Skeletal muscle satellite cell (primary cell): ENCODE measurements at regions not wholly inside any gene's neighbourhood (a gene's known extent, or its start where the extent isn't known, plus 50 kb on each side); places are given as distances from the start of the nearest gene placed in this dataset.

Experiments used
- H3K27me3 ChIP-seq: 2 replicates; pipeline ENCODE4 v1.7.0; 2013; ENCODE audit warnings: low read length; ENCODE audit not compliant: control insufficient read depth, insufficient read depth
- H3K36me3 ChIP-seq: 2 replicates; pipeline ENCODE4 v1.7.0; 2013; ENCODE audit warnings: mild to moderate bottlenecking, control low read depth, low read length; ENCODE audit not compliant: insufficient read depth
- H3K4me1 ChIP-seq: 2 replicates; pipeline ENCODE4 v1.7.0; 2013; ENCODE audit warnings: low read length; ENCODE audit not compliant: control insufficient read depth, insufficient read depth
- H3K4me2 ChIP-seq: 2 replicates; pipeline ENCODE4 v1.7.0; 2013; ENCODE audit warnings: mild to moderate bottlenecking, low read length
- H3K4me3 ChIP-seq: 2 replicates; pipeline ENCODE4 v1.7.0; 2013; ENCODE audit warnings: low read length
- H3K9ac ChIP-seq: 2 replicates; pipeline ENCODE4 v1.7.0; 2013; ENCODE audit warnings: mild to moderate bottlenecking, low read depth, low read length, moderate library complexity
- H3K9me3 ChIP-seq: replicated peaks from 2 replicates; pipeline ENCODE4 v1.7.0; 2013; ENCODE audit warnings: mild to moderate bottlenecking, control low read depth, low read length

DNA sequence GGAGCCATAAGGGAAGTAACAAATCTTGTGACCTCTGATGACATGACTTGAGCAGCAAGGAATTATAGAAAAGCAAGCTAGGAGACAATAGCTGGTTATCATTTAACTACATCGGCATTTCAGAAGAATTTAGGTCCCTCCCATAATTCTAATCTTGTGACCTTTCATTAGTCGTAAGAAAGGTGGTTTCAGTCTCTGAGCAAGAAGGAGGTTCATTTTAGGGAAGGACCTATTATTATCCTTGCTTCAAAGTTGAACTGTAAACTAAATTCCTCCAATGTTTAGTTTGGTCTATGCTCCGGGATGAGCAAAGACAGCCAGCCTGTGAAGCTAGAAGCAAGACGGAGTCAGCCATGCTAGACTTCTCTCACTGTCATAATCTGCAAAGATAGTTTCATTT, 159.6 kb downstream of the SLC16A9 start:
- H3K36me3 ChIP-seq: no peaks in the 10 kb centered on the region
- H3K27me3 ChIP-seq: no peaks in the 10 kb centered on the region
- H3K4me3 ChIP-seq: no peak overlapping the region
- H3K4me1 ChIP-seq: no peaks in the 10 kb centered on the region
- no peaks in the 10 kb centered on the region for H3K9me3 ChIP-seq
- no peak overlapping the region for H3K9ac ChIP-seq
- no peak overlapping the region for H3K4me2 ChIP-seq

DNA sequence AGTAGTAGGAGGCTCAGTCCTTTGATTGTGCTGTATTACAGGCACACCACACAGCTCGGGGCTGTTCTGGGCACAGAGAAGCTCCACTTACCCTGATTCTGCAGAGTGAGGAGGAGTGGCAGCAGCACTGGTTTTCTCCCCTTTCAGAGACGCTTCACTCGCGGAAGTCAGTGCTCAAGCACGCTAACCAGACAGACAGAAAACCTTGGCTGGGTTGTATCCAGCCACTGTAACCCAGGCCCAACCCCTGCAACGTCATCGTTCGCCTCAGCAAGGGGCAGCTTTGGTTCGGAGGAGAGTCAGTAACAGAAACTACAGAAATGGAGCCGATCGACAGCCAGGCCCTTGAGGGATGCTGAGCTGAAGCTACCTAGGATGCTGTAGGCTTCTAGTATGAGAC, 171.0 kb downstream of the SLC16A9 start:
- Histone ChIP-seq H3K9me3 (no peaks in the 10 kb centered on the region), H3K9ac (no peak overlapping the region), H3K27me3 (no peaks in the 10 kb centered on the region), H3K4me3 (no peak overlapping the region), H3K4me2 (no peak overlapping the region), H3K36me3 (no peaks in the 10 kb centered on the region), H3K4me1 (peaks cover 17% of the 10 kb centered on the region)

DNA sequence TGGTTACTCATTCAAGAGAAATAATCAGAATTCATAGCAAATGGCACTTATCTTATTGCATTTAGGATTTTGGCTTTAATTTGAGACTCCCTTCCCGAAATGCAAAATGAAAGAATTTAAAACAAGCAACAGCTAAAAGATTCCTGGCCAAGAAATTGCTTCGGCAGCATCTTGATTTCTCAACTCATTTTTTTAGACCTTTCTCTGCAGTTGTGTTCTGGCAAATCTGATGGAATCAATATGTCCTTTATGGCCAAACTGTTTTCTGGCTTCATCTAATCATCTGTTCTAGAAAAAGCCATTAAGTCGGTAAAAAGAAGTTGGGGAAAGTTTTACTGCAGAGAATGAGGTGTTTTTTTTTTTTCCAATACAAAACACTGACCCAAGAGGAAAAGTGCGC, 172.1 kb downstream of the SLC16A9 start:
- peaks cover 17% of the 10 kb centered on the region for H3K4me1 ChIP-seq
- no peaks in the 10 kb centered on the region for H3K27me3 ChIP-seq
- H3K9ac ChIP-seq: no peak overlapping the region
- H3K36me3 ChIP-seq: no peaks in the 10 kb centered on the region
- no peak overlapping the region for H3K4me3 ChIP-seq
- H3K9me3 ChIP-seq: no peaks in the 10 kb centered on the region
- no peak overlapping the region for H3K4me2 ChIP-seq

DNA sequence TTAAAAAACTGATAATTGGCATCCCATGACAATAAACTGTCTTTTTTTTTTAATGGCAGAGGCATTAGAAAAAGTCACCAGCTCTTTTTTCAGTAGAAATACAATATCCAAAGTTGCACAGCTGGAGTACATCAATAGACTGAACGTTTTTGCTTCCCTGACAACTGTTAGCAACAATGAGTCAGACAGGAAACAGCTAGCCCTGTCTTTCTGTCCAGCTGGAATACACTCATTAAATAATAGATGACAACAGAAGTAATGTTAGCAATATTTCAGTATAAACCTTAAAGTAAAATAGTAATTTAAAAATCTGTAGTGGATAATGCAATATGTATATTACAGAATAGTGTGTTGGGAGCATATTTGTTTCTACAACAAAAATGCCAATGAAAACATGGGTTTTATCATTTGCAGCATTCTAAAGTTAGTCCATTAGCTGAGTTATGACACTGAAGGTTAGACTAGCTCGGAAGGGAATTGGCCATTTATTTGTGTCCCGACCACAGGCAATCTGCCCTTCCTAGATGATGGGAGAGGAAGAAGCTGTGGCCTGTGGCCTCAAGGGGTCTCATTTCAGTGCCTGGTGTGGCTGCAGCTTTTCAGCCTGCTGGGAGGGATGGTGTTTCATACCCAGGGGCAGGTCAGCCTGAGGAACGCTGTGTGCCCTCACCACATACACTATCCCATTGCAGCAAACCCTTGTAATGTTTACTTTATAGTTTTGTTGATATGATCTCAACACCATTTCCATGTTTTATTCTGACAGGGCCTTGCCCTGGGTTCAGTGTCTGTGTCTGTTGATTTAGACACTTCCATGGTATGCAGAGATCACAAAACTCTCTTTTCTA, 173.3 kb downstream of the SLC16A9 start:
- Histone ChIP-seq H3K9ac (peak overlapping the region; percentile 28), H3K36me3 (no peaks in the 10 kb centered on the region), H3K9me3 (no peaks in the 10 kb centered on the region), H3K4me2 (peak overlapping the region; percentile 37), H3K4me3 (peak overlapping the region; percentile 8), H3K27me3 (no peaks in the 10 kb centered on the region), H3K4me1 (peaks cover 17% of the 10 kb centered on the region)

DNA sequence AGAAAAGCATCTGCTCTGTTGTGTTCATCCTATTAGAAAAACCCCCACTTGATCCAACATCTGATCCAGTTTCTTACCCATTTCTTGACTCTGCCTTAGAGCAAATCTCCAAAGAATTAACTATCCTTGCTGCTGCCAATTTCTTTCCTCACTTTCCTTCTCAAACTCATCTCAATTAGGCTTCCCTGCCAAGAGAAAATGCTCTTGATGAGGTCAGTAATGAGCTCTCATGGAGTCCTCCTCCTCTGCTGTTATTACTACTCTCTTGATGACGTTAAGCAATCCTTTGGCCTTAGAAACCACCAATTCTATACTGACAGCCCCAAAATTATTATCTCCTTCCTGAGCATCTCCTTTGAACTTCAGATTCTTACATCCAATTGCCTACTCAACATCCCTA, 162.0 kb upstream of the FAM13C start:
- H3K4me2 ChIP-seq: no peak overlapping the region
- H3K4me1 ChIP-seq: no peaks in the 10 kb centered on the region
- no peak overlapping the region for H3K4me3 ChIP-seq
- no peaks in the 10 kb centered on the region for H3K9me3 ChIP-seq
- no peaks in the 10 kb centered on the region for H3K36me3 ChIP-seq
- no peaks in the 10 kb centered on the region for H3K27me3 ChIP-seq
- H3K9ac ChIP-seq: no peak overlapping the region

DNA sequence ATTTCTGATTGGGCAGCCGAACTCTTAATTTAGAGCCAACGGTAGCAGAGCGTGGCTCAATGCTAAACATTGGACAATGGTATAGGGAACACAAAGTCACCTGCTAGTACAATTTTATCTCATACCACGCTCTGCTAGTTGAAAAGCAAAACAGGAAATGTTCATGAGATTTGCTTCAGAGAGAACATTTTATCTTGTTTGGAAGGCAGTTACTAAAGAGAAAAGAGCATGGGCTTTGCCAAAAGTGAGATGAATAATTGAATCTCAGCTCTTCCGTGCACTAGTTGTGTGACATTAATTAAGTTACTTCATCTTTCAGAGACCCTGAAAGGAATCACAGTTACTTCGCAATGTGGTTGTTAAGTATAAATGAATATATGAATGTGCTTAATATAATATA, 161.5 kb upstream of the FAM13C start:
- H3K4me1 ChIP-seq: no peaks in the 10 kb centered on the region
- H3K27me3 ChIP-seq: no peaks in the 10 kb centered on the region
- no peaks in the 10 kb centered on the region for H3K9me3 ChIP-seq
- no peak overlapping the region for H3K9ac ChIP-seq
- no peaks in the 10 kb centered on the region for H3K36me3 ChIP-seq
- no peak overlapping the region for H3K4me2 ChIP-seq
- no peak overlapping the region for H3K4me3 ChIP-seq

DNA sequence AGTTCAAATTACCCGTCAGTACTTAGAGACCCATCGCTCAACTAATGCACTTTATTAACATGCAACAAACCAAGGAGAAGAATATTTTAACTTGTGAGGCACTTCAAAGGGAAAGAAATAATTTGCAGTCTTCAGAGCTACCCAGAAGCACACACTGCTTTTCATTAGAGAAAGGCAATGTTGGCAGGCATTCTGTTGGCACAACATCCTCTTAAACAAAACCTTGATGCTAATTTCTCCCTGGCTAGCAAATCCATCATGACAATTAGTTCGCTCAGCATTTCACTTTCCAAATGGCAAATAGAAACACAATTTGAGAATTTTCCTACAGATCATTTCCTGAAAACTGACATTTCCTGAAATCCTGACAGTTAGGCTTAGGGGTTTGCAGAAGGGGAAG, 155.6 kb upstream of the FAM13C start:
- peaks cover 18% of the 10 kb centered on the region for H3K27me3 ChIP-seq
- no peak overlapping the region for H3K4me3 ChIP-seq
- H3K9ac ChIP-seq: no peak overlapping the region
- no peak overlapping the region for H3K4me2 ChIP-seq
- H3K4me1 ChIP-seq: no peaks in the 10 kb centered on the region
- H3K36me3 ChIP-seq: no peaks in the 10 kb centered on the region
- no peaks in the 10 kb centered on the region for H3K9me3 ChIP-seq

DNA sequence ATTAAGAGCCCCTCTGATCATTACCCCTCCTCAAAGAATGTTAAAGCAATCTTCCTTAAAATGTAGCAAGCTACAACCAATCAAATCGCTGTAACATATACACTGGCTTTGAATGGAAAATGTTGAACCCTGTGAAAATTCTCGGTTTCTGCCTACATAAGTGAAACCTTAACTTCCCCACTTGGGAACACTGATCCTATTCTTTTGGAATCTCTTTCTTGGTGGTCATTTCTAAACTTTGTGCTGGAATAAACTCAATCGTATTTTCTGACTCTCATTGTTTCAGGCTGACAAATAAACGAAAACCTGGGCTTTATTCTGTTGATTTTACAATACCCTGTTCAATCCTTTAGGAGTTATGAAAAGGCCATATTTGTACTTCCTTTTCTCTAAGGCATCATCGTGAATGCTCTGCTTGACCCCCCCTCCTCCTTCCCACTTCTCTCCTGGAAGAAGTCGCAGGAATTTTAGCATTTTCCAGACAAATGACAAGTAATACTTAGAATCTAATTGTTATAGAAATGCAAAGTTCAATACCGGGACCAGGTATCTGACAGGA, 155.1 kb upstream of the FAM13C start:
- Histone ChIP-seq H3K4me2 (no peak overlapping the region), H3K9me3 (no peaks in the 10 kb centered on the region), H3K36me3 (no peaks in the 10 kb centered on the region), H3K4me1 (no peaks in the 10 kb centered on the region), H3K4me3 (no peak overlapping the region), H3K27me3 (peaks cover 18% of the 10 kb centered on the region), H3K9ac (no peak overlapping the region)

DNA sequence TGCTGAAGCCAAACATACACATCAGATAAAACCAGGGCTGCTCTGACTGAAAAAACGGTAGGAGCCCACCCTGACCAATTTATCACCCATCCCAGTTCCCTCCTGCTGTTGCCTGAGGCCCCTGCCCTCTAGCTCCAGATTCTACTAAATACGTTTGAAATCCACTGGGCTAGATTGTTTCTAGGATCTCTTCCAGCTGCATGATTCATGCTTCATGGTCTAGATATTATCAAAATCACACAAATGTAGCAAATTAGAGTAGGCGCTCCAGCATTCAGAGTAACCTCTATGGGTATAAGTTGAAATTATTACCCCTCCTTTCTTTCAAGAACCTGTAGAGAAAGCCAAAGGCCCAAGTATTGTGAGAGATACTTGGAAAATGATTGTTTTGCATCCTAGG, 151.2 kb upstream of the FAM13C start:
- Histone ChIP-seq H3K4me3 (no peak overlapping the region), H3K4me1 (no peaks in the 10 kb centered on the region), H3K4me2 (no peak overlapping the region), H3K9me3 (no peaks in the 10 kb centered on the region), H3K9ac (no peak overlapping the region), H3K27me3 (peaks cover 18% of the 10 kb centered on the region), H3K36me3 (no peaks in the 10 kb centered on the region)

DNA sequence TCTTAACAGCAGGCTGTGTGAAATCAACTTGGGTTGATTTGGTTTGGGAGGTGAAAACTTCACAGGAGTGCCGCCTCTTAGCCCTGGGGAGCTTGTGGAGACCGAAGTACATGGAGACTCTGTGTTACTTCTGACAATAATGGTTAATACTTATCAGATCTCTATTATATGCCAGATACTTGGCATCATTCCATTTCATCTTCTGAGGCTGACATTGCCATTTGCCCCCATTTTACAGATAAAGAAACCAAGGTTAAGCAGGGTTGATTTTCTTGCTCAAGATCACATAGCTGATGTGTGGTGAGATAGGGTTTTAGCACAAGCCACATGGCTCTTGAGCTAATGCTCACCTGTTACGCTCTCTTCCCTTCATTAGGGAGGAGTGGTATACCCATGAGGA, 150.6 kb upstream of the FAM13C start:
- H3K4me2 ChIP-seq: no peak overlapping the region
- no peaks in the 10 kb centered on the region for H3K4me1 ChIP-seq
- no peaks in the 10 kb centered on the region for H3K9me3 ChIP-seq
- H3K27me3 ChIP-seq: peaks cover 12% of the 10 kb centered on the region
- H3K9ac ChIP-seq: no peak overlapping the region
- H3K36me3 ChIP-seq: no peaks in the 10 kb centered on the region
- no peak overlapping the region for H3K4me3 ChIP-seq

DNA sequence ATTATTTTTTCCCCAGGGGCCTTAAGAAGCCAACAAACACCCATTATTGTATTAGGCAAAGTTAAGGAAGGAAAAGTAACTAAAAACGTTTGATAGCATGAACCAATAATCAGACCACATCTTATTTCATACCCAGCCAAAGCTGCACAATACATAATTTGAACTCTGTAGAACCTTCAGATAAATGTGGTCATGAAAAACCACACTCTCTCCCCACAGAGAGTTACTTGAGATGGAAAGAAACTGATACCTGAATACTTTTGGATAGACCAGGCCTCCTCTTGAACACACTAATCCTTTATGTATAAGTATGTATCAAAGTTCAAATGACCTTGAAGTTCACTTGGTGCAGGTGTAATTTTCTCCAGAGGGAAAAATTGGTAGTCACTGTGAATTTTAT, 146.6 kb upstream of the FAM13C start:
- Histone ChIP-seq H3K27me3 (peaks cover under 1% of the 10 kb centered on the region), H3K4me3 (no peak overlapping the region), H3K4me2 (no peak overlapping the region), H3K36me3 (no peaks in the 10 kb centered on the region), H3K9ac (no peak overlapping the region), H3K4me1 (no peaks in the 10 kb centered on the region), H3K9me3 (no peaks in the 10 kb centered on the region)

DNA sequence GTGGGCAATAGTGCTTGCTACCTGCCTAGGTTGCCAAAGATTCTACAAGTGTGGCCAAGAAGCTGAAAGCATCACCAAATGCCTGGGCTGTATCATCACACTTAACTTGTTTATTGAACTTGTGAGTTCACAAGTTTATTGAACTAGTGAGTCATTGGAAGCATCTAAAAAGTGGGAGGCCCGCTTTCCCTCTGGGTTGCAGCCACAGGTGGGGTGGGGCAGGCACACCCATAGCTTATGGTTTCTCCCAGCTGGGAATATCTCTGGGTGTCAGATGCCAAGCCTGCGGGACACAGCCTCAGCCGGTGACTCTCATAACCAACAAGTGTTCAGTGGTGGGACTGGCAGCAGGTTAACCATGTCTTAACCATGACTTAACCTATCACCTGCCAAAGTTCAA, 145.9 kb upstream of the FAM13C start:
- no peaks in the 10 kb centered on the region for H3K9me3 ChIP-seq
- no peaks in the 10 kb centered on the region for H3K36me3 ChIP-seq
- H3K4me2 ChIP-seq: no peak overlapping the region
- no peak overlapping the region for H3K9ac ChIP-seq
- H3K4me3 ChIP-seq: no peak overlapping the region
- H3K4me1 ChIP-seq: no peaks in the 10 kb centered on the region
- no peaks in the 10 kb centered on the region for H3K27me3 ChIP-seq
